22Rv1 (cell line): ENCODE measurements at regions not wholly inside any gene's neighbourhood (a gene's known extent, or its start where the extent isn't known, plus 50 kb on each side); places are given as distances from the start of the nearest gene placed in this dataset.

ENCODE experiments used
- CTCF ChIP-seq: fragments of 450-650 bp; IDR thresholded peaks from 2 replicates; pipeline ENCODE4 v1.5.1; 2017; ENCODE audit warnings: mild to moderate bottlenecking
- ZFX ChIP-seq: fragments of 450-650 bp; IDR thresholded peaks from 2 replicates; pipeline ENCODE4 v1.6.1; 2017; ENCODE audit warnings: antibody characterized with exemption, borderline replicate concordance

GRCh38 chr2:128375454-128375853 is 56.8 kb upstream of the HS6ST1 start:
- no peak for TF ChIP-seq CTCF
- no peak for TF ChIP-seq ZFX
